Muscle of leg (tissue), 3 donors: ENCODE measurements at regions not wholly inside any gene's neighbourhood (a gene's known extent, or its start where the extent isn't known, plus 50 kb on each side); places are given as distances from the start of the nearest gene placed in this dataset.

ENCODE experiments used
- DNase-seq: peaks from one replicate; pipeline ENCODE4 v3.0.0; 2013
- H3K27ac ChIP-seq: one replicate; pipeline ENCODE4 v1.5.1; 2013; ENCODE audit warnings: mild to moderate bottlenecking, low read length, control low read depth
- H3K27me3 ChIP-seq: one replicate; pipeline ENCODE4 v1.6.1; 2013; ENCODE audit warnings: low read length; ENCODE audit not compliant: control insufficient read depth, insufficient read depth
- H3K36me3 ChIP-seq: one replicate; pipeline ENCODE4 v1.6.1; 2013; ENCODE audit warnings: low read length; ENCODE audit not compliant: control insufficient read depth, insufficient read depth
- H3K4me1 ChIP-seq: one replicate; pipeline ENCODE4 v1.6.1; 2013; ENCODE audit warnings: low read length; ENCODE audit not compliant: control insufficient read depth, insufficient read depth
- H3K4me3 ChIP-seq: one replicate; pipeline ENCODE4 v1.5.1; 2013; ENCODE audit warnings: low read length, control low read depth
- H3K9me3 ChIP-seq: replicated peaks from 2 replicates; pipeline ENCODE4 v1.6.1; 2013; ENCODE audit warnings: low read depth, low read length; ENCODE audit not compliant: control insufficient read depth
- WGBS: methylation state at CpG from one replicate; pipeline ENCODE4 v1.1.5; 2013; ENCODE audit warnings: missing lambda C conversion rate; ENCODE audit not compliant: insufficient coverage; 5-methylcytosine and 5-hydroxymethylcytosine counted together

DNA sequence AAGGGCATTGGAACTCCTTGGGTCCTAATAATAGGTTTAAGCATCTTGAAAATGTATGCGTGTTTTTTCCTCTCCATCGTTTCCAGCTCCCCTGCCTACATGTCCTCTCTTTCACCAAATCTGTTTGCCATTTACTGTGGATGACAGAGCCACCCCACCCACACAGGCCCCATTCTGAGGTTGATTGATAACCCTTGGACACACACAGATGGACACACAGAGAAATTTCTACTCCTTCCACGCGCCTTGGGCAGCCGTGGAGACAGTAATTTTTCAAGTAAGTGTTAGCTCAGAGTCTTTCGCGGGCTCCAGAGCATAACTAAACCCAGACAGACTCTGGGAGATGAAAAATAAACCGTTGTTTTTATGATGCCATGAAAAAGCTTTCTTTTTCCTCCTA is 103.3 kb upstream of the NLRP1 start:
- no peak for DNase-seq
- H3K27me3 ChIP-seq: peaks cover 2% of the 10 kb centered on the region
- H3K36me3 ChIP-seq: no peaks in the 10 kb centered on the region
- no peaks in the 10 kb centered on the region for H3K9me3 ChIP-seq
- WGBS: no CpG with 5 or more reads among the region's 8 CpGs
- H3K27ac ChIP-seq: no peak overlapping the region
- H3K4me3 ChIP-seq: no peak overlapping the region
- H3K4me1 ChIP-seq: no peaks in the 10 kb centered on the region

DNA sequence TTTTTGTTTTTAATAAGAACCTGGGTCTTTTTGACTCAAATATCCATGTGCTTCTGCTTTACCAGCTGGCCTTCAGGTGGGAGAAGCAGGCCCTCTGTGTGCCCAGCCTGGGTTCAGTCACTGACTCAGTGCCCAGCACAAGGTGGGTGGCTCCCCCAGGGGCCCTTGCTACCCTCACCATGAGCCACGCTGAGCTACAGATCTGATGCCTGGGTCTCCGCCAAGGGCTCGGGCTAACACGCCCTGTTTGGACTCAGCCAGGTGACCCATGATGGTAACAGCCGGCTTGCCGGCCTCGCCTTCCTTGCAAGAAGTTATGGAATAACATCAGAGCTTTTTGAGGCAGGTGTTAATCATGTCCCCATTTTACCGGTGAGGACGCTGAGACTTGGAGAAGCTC is 109.5 kb upstream of the NLRP1 start:
- Histone ChIP-seq H3K4me3 (no peak overlapping the region), H3K27ac (no peak overlapping the region), H3K27me3 (peaks cover 12% of the 10 kb centered on the region), H3K4me1 (no peaks in the 10 kb centered on the region), H3K36me3 (no peaks in the 10 kb centered on the region), H3K9me3 (no peaks in the 10 kb centered on the region)
- 74% methylated on average over 7 of the region's 9 CpGs for WGBS
- DNase-seq: no peak

GRCh38 chr17:5694551-5694950 is 110.2 kb upstream of the NLRP1 start:
- 17% methylated on average over 1 of the region's 8 CpGs for WGBS
- DNase-seq: no peak
- H3K27me3 ChIP-seq: peaks cover 16% of the 10 kb centered on the region

DNA sequence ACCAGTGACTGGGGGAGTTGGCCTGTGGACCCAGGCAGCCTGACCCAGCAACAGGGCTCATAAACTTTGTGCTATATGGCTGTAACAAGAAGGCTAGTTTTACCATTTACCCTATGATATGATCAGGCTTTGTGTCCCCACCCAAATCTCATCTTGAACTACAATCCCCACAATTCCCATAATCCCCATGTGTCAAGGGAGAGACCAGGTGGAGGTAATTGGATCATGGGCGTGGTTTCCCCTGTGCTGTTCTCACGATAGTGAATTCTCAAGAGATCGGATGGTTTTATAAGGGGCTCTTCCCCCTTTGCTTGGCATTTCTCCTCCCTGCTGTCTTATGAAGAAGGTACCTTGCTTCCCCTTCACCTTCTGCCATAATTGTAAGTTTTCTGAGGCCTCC is 111.2 kb upstream of the NLRP1 start:
- Histone ChIP-seq H3K4me1 (no peaks in the 10 kb centered on the region), H3K9me3 (no peaks in the 10 kb centered on the region), H3K27me3 (peaks cover 25% of the 10 kb centered on the region), H3K36me3 (no peaks in the 10 kb centered on the region), H3K4me3 (no peak overlapping the region), H3K27ac (no peak overlapping the region)
- no CpG with 5 or more reads among the region's 3 CpGs for WGBS
- no peak for DNase-seq

More at GRCh38 chr17:5694551-5694950, 110.2 kb upstream of the NLRP1 start:
- Histone ChIP-seq H3K27ac (no peak overlapping the region), H3K4me1 (no peaks in the 10 kb centered on the region), H3K36me3 (no peaks in the 10 kb centered on the region), H3K4me3 (no peak overlapping the region), H3K9me3 (no peaks in the 10 kb centered on the region)

GRCh38 chr17:5698959-5699358 is 114.7 kb upstream of the NLRP1 start:
- Histone ChIP-seq H3K27me3 (peaks cover 35% of the 10 kb centered on the region), H3K36me3 (no peaks in the 10 kb centered on the region), H3K4me3 (no peak overlapping the region), H3K9me3 (peaks cover 4% of the 10 kb centered on the region), H3K4me1 (no peaks in the 10 kb centered on the region), H3K27ac (no peak overlapping the region)
- DNase-seq: no peak

DNA sequence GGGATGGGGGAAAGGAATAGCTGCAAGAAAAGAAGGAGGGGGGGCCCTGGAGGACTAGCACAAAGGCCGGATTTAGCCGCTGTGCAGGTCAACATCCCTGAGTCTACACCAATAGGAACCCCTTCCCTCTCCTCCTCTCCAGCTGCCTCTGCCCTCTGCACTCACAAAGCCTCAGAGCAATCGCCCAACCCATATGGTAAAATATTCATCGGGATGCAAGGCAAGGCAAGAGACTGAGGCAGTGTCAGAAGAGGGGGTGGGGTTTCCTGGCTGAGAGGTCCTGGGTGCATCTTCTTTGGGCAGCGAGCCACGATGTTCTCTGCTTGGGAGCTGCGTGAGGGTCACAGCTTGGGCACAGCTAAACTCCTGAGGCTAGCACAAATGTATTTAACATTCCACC is 115.5 kb upstream of the NLRP1 start:
- no CpG with 5 or more reads among the region's 7 CpGs for WGBS

GRCh38 chr17:5700745-5701144 is 116.4 kb upstream of the NLRP1 start:
- Histone ChIP-seq H3K27ac (no peak overlapping the region), H3K4me3 (no peak overlapping the region), H3K27me3 (peaks cover 36% of the 10 kb centered on the region), H3K36me3 (no peaks in the 10 kb centered on the region), H3K9me3 (peaks cover 4% of the 10 kb centered on the region), H3K4me1 (no peaks in the 10 kb centered on the region)
- DNase-seq: no peak
- WGBS: 34% methylated on average over 2 of the region's 2 CpGs

More for the DNA sequence above, 115.5 kb upstream of the NLRP1 start:
- H3K9me3 ChIP-seq: peaks cover 4% of the 10 kb centered on the region
- no peak for DNase-seq
- no peak overlapping the region for H3K4me3 ChIP-seq
- H3K4me1 ChIP-seq: no peaks in the 10 kb centered on the region
- peaks cover 36% of the 10 kb centered on the region for H3K27me3 ChIP-seq
- H3K36me3 ChIP-seq: no peaks in the 10 kb centered on the region
- H3K27ac ChIP-seq: no peak overlapping the region

GRCh38 chr17:5701381-5701780 is 117.1 kb upstream of the NLRP1 start:
- Histone ChIP-seq H3K4me1 (peaks cover 1% of the 10 kb centered on the region), H3K4me3 (no peak overlapping the region), H3K27me3 (peaks cover 33% of the 10 kb centered on the region), H3K27ac (no peak overlapping the region), H3K9me3 (peaks cover 4% of the 10 kb centered on the region), H3K36me3 (no peaks in the 10 kb centered on the region)
- WGBS: 83% methylated on average over 1 of the region's 3 CpGs
- no peak for DNase-seq

- no peak overlapping the region for H3K27ac ChIP-seq
- 90% methylated on average over 5 of the region's 6 CpGs for WGBS
- H3K4me1 ChIP-seq: peaks cover 5% of the 10 kb centered on the region
- H3K4me3 ChIP-seq: no peak overlapping the region
- H3K27me3 ChIP-seq: peaks cover 27% of the 10 kb centered on the region
- no peaks in the 10 kb centered on the region for H3K36me3 ChIP-seq
- peaks cover 4% of the 10 kb centered on the region for H3K9me3 ChIP-seq
- no peak for DNase-seq
Measured at GRCh38 chr17:5702951-5703510, 118.7 kb upstream of the NLRP1 start.

GRCh38 chr17:5703736-5704135 is 119.4 kb upstream of the NLRP1 start:
- Histone ChIP-seq H3K9me3 (peaks cover 10% of the 10 kb centered on the region), H3K4me1 (peaks cover 5% of the 10 kb centered on the region), H3K27me3 (peaks cover 27% of the 10 kb centered on the region), H3K4me3 (no peak overlapping the region), H3K27ac (no peak overlapping the region), H3K36me3 (no peaks in the 10 kb centered on the region)
- DNase-seq: no peak
- WGBS: 8% methylated on average over 2 of the region's 2 CpGs
